GM23248 (cell line): ENCODE measurements at regions not wholly inside any gene's neighbourhood (a gene's known extent, or its start where the extent isn't known, plus 50 kb on each side); places are given as distances from the start of the nearest gene placed in this dataset.

Source experiments
- DNase-seq: peaks from one replicate; pipeline ENCODE4 v3.0.0-alpha.2; 2015
- H2AFZ ChIP-seq: fragments of 200-600 bp; sonication (generic); 2 replicates; pipeline ENCODE4 v1.6.1; 2016; ENCODE audit warnings: antibody characterized with exemption
- H3F3A ChIP-seq: fragments of 200-600 bp; sonication (generic); 2 replicates; pipeline ENCODE4 v1.6.1; 2016; ENCODE audit warnings: mild to moderate bottlenecking, antibody characterized with exemption, mixed run types; ENCODE audit not compliant: insufficient read depth
- H3K27ac ChIP-seq: fragments of 200-600 bp; sonication (generic); 2 replicates; pipeline ENCODE4 v1.5.1; 2016; ENCODE audit warnings: mild to moderate bottlenecking
- H3K27me3 ChIP-seq: fragments of 200-600 bp; sonication (generic); replicated peaks from 2 replicates; pipeline ENCODE4 v1.6.1; 2016; ENCODE audit warnings: mild to moderate bottlenecking; ENCODE audit not compliant: insufficient read depth
- H3K36me3 ChIP-seq: fragments of 200-600 bp; sonication (generic); 2 replicates; pipeline ENCODE4 v1.6.1; 2016; ENCODE audit warnings: low read depth, mild to moderate bottlenecking
- H3K4me1 ChIP-seq: fragments of 200-600 bp; sonication (generic); 2 replicates; pipeline ENCODE4 v1.6.1; 2016; ENCODE audit warnings: mild to moderate bottlenecking; ENCODE audit not compliant: insufficient read depth
- H3K4me2 ChIP-seq: fragments of 200-600 bp; sonication (generic); one replicate; pipeline ENCODE4 v1.6.1; 2016; ENCODE audit warnings: mild to moderate bottlenecking; ENCODE audit not compliant: unreplicated experiment
- H3K4me3 ChIP-seq: fragments of 200-600 bp; sonication (generic); 2 replicates; pipeline ENCODE4 v1.5.1; 2016; ENCODE audit warnings: mild to moderate bottlenecking
- H3K79me2 ChIP-seq: fragments of 200-600 bp; sonication (generic); 2 replicates; pipeline ENCODE4 v1.6.1; 2016; ENCODE audit warnings: mild to moderate bottlenecking; ENCODE audit not compliant: insufficient read depth
- H3K9ac ChIP-seq: fragments of 200-600 bp; sonication (generic); 2 replicates; pipeline ENCODE4 v1.6.1; 2016; ENCODE audit warnings: mild to moderate bottlenecking
- H3K9me2 ChIP-seq: fragments of 200-600 bp; sonication (generic); 2 replicates; pipeline ENCODE4 v1.6.1; 2016; ENCODE audit warnings: mixed run types, mild to moderate bottlenecking, moderate library complexity; ENCODE audit not compliant: insufficient read depth
- H3K9me3 ChIP-seq: fragments of 200-600 bp; sonication (generic); one replicate; pipeline ENCODE4 v1.6.1; 2017; ENCODE audit warnings: low read depth
- H4K20me1 ChIP-seq: fragments of 200-600 bp; sonication (generic); 2 replicates; pipeline ENCODE4 v1.6.0; 2016; ENCODE audit not compliant: insufficient read depth
- EZH2 ChIP-seq: fragments of 200-600 bp; sonication (generic); IDR thresholded peaks from 2 replicates; pipeline ENCODE4 v1.6.1; 2018; ENCODE audit warnings: antibody characterized with exemption, mild to moderate bottlenecking; ENCODE audit not compliant: insufficient read depth, poor library complexity, severe bottlenecking
- EZH2phosphoT487 ChIP-seq: fragments of 200-600 bp; sonication (generic); IDR thresholded peaks from 2 replicates; pipeline ENCODE4 v1.6.1; 2018; ENCODE audit warnings: antibody characterized with exemption, moderate library complexity, mild to moderate bottlenecking, low read depth; ENCODE audit not compliant: insufficient read depth
- WGBS, 2 experiments: methylation state at CpG; one replicate each; pipeline ENCODE4 v1.1.6; 2015 to 2017; ENCODE audit warnings: low lambda C conversion rate in 2 of 2, low coverage in 1 of 2; ENCODE audit errors: missing lambda C conversion rate in 2 of 2; 5-methylcytosine and 5-hydroxymethylcytosine counted together
- in situ Hi-C: fragments of 300-500 bp; cut with MboI; formaldehyde crosslinking; loops from 2 replicates; pipeline ENCODE4 v1.15.0; 2020

- Histone ChIP-seq H3F3A (0 out of 2 replicates have a peak, but pooled peaks cover 5% of the 10 kb centered on the region), H3K79me2 (no peaks in the 10 kb centered on the region), H3K4me2 (peak overlapping the region; percentile 5), H3K36me3 (no peaks in the 10 kb centered on the region), H3K9me2 (no peaks in the 10 kb centered on the region), H3K4me1 (peaks cover 6% of the 10 kb centered on the region; the same call in 1 of the 2 replicates), H3K9me3 (no peaks in the 10 kb centered on the region), H3K9ac (no peak overlapping the region), H2AFZ (no peak overlapping the region), H3K27ac (no peak overlapping the region), H4K20me1 (no peaks in the 10 kb centered on the region), H3K4me3 (no peak overlapping the region), H3K27me3 (no peaks in the 10 kb centered on the region)
- TF ChIP-seq EZH2 (no peak), EZH2phosphoT487 (no peak)
- WGBS, 2 experiments = 3 to 15% methylated on average over 2 of the region's 2 CpGs
- in situ Hi-C loops = no loop called here
- DNase-seq = peak; percentile 85
Observed at GRCh38 chr5:74179179-74179578, 461.3 kb downstream of the ENC1 start.

- Histone ChIP-seq H3F3A (0 out of 2 replicates have a peak, but pooled peaks cover 5% of the 10 kb centered on the region), H3K9me2 (no peaks in the 10 kb centered on the region), H3K4me1 (peaks cover 7% of the 10 kb centered on the region; the same call in 1 of the 2 replicates), H3K4me2 (no peak overlapping the region), H3K27ac (no peak overlapping the region), H2AFZ (no peak overlapping the region), H3K9ac (no peak overlapping the region), H3K27me3 (no peaks in the 10 kb centered on the region), H3K4me3 (no peak overlapping the region), H4K20me1 (no peaks in the 10 kb centered on the region), H3K79me2 (no peaks in the 10 kb centered on the region), H3K9me3 (no peaks in the 10 kb centered on the region), H3K36me3 (no peaks in the 10 kb centered on the region)
- TF ChIP-seq EZH2phosphoT487 (no peak), EZH2 (no peak)
- DNase-seq = no peak
- in situ Hi-C loops = no loop called here
- WGBS, 2 experiments = 81 to 82% methylated on average over 3 of the region's 3 CpGs
Observed at GRCh38 chr5:74177961-74178360, 462.6 kb downstream of the ENC1 start.

- no peaks in the 10 kb centered on the region for H4K20me1 ChIP-seq
- TF ChIP-seq EZH2phosphoT487 (no peak), EZH2 (no peak)
- no peaks in the 10 kb centered on the region for H3K9me2 ChIP-seq
- 0 out of 2 replicates have a peak, but pooled peaks cover 5% of the 10 kb centered on the region for H3F3A ChIP-seq
- in situ Hi-C loops = no loop called here
- H2AFZ ChIP-seq = no peak overlapping the region
- H3K4me1 ChIP-seq = peaks cover 7% of the 10 kb centered on the region; the same call in 1 of the 2 replicates
- H3K79me2 ChIP-seq = no peaks in the 10 kb centered on the region
- H3K4me3 ChIP-seq = no peak overlapping the region
- H3K36me3 ChIP-seq = no peaks in the 10 kb centered on the region
- no peak overlapping the region for H3K27ac ChIP-seq
- DNase-seq = peak; percentile 20
- no peaks in the 10 kb centered on the region for H3K27me3 ChIP-seq
- H3K4me2 ChIP-seq = no peak overlapping the region
- no peaks in the 10 kb centered on the region for H3K9me3 ChIP-seq
- no peak overlapping the region for H3K9ac ChIP-seq
- WGBS, 2 experiments = 87 to 95% methylated on average over 1 of the region's 1 CpG
Observed at GRCh38 chr5:74174366-74174765, 466.2 kb downstream of the ENC1 start.

- H3K4me1 ChIP-seq = peaks cover 3% of the 10 kb centered on the region; the same call in 1 of the 2 replicates
- WGBS, 2 experiments = 98 to 99% methylated on average over 7 of the region's 7 CpGs
- in situ Hi-C loops = no loop called here
- H3K27me3 ChIP-seq = no peaks in the 10 kb centered on the region
- 0 out of 2 replicates have a peak, but pooled peaks cover under 1% of the 10 kb centered on the region for H3F3A ChIP-seq
- no peak overlapping the region for H3K27ac ChIP-seq
- H3K4me3 ChIP-seq = no peak overlapping the region
- H3K36me3 ChIP-seq = no peaks in the 10 kb centered on the region
- H3K9me2 ChIP-seq = no peaks in the 10 kb centered on the region
- no peaks in the 10 kb centered on the region for H3K79me2 ChIP-seq
- no peak for DNase-seq
- TF ChIP-seq EZH2 = no peak
- TF ChIP-seq EZH2phosphoT487 = no peak
- H4K20me1 ChIP-seq = no peaks in the 10 kb centered on the region
- H3K9ac ChIP-seq = no peak overlapping the region
- H3K9me3 ChIP-seq = no peaks in the 10 kb centered on the region
- no peak overlapping the region for H2AFZ ChIP-seq
- no peak overlapping the region for H3K4me2 ChIP-seq
Observed at GRCh38 chr5:74173665-74174064, 466.9 kb downstream of the ENC1 start.
